GM12865 (cell line): ENCODE measurements at regions not wholly inside any gene's neighbourhood (a gene's known extent, or its start where the extent isn't known, plus 50 kb on each side); places are given as distances from the start of the nearest gene placed in this dataset.

Experiments used
- DNase-seq: peaks from one replicate; pipeline ENCODE4 v3.0.0; 2010; ENCODE audit warnings: low read depth
- H3K4me3 ChIP-seq: 2 replicates; pipeline ENCODE4 v1.5.1; 2011; ENCODE audit warnings: mild to moderate bottlenecking, low read depth, low read length, control low read depth
- CTCF ChIP-seq: IDR thresholded peaks from 2 replicates; pipeline ENCODE4 v1.5.1; 2011; ENCODE audit warnings: low read length, control low read depth, low read depth, inconsistent platforms; ENCODE audit not compliant: insufficient read depth; ENCODE audit errors: missing control alignments

GRCh38 chr5:109533751-109534272 lies 124.0 kb upstream of the PJA2 start:
- no peak for TF ChIP-seq CTCF

GRCh38 chr5:109532773-109533364 lies 123.1 kb upstream of the PJA2 start:
- DNase-seq = no peak
- no peak overlapping the region for H3K4me3 ChIP-seq
- TF ChIP-seq CTCF = no peak

More at GRCh38 chr5:109533751-109534272, 124.0 kb upstream of the PJA2 start:
- no peak for DNase-seq
- no peak overlapping the region for H3K4me3 ChIP-seq

GRCh38 chr5:109531262-109531661 lies 121.5 kb upstream of the PJA2 start:
- H3K4me3 ChIP-seq = no peak overlapping the region
- DNase-seq = no peak
- no peak for TF ChIP-seq CTCF

- H3K4me3 ChIP-seq = no peak overlapping the region
- no peak for TF ChIP-seq CTCF
- no peak for DNase-seq
These were observed 120.2 kb upstream of the PJA2 start for GRCh38 chr5:109529987-109530386.

- no peak overlapping the region for H3K4me3 ChIP-seq
- no peak for TF ChIP-seq CTCF
- DNase-seq = no peak
These were observed 119.7 kb upstream of the PJA2 start for GRCh38 chr5:109529520-109529919.

- H3K4me3 ChIP-seq = no peak overlapping the region
- no peak for DNase-seq
- no peak for TF ChIP-seq CTCF
These were observed 114.8 kb upstream of the PJA2 start for GRCh38 chr5:109524555-109524954.

- DNase-seq = no peak
- TF ChIP-seq CTCF = no peak
- no peak overlapping the region for H3K4me3 ChIP-seq
These were observed 114.3 kb upstream of the PJA2 start for GRCh38 chr5:109524026-109524425.
